GM19239 (cell line): ENCODE measurements at regions not wholly inside any gene's neighbourhood (a gene's known extent, or its start where the extent isn't known, plus 50 kb on each side); places are given as distances from the start of the nearest gene placed in this dataset.

Experiments
- DNase-seq: peaks from one replicate; pipeline ENCODE4 v3.0.0; 2011; ENCODE audit warnings: low spot score; ENCODE audit not compliant: insufficient read length
- FAIRE-seq: peaks from 2 replicates; lab custom pipeline; 2011; peaks lifted over from hg19 to GRCh38; lab: Jason Lieb, UNC

- DNase-seq (no peak), FAIRE-seq (no peak)
Observed at GRCh38 chr5:6046296-6046967, 331.9 kb downstream of the MED10 start.

- no peak for DNase-seq
- FAIRE-seq, result no peak
Observed at GRCh38 chr5:6043491-6044310, 334.6 kb downstream of the MED10 start.

GRCh38 chr5:6041977-6042550 is 336.3 kb downstream of the MED10 start:
- DNase-seq, result no peak
- no peak for FAIRE-seq

- no peak for FAIRE-seq
- no peak for DNase-seq
Observed at GRCh38 chr5:6039111-6039510, 339.2 kb downstream of the MED10 start.

GRCh38 chr5:6036006-6036405 is 342.3 kb downstream of the MED10 start:
- DNase-seq, result no peak
- FAIRE-seq, result no peak

GRCh38 chr5:6029811-6030271 is 348.5 kb downstream of the MED10 start:
- DNase-seq (no peak), FAIRE-seq (no peak)

- DNase-seq (no peak), FAIRE-seq (no peak)
Observed at GRCh38 chr5:6026766-6027406, 351.5 kb downstream of the MED10 start.

- FAIRE-seq, result no peak
- DNase-seq, result no peak
Observed at GRCh38 chr5:6019612-6020011, 358.7 kb downstream of the MED10 start.

- DNase-seq, result no peak
- FAIRE-seq, result no peak
Observed at GRCh38 chr5:6013506-6013905, 364.8 kb downstream of the MED10 start.

- no peak for FAIRE-seq
Observed at GRCh38 chr5:6011199-6011598, 367.1 kb downstream of the MED10 start.

GRCh38 chr5:6006838-6007314 is 371.5 kb downstream of the MED10 start:
- FAIRE-seq (no peak), DNase-seq (no peak)

More at GRCh38 chr5:6011199-6011598, 367.1 kb downstream of the MED10 start:
- no peak for DNase-seq

- no peak for FAIRE-seq
- DNase-seq, result no peak
Observed at GRCh38 chr5:6003040-6003825, 375.1 kb downstream of the MED10 start.

- DNase-seq (no peak), FAIRE-seq (no peak)
Observed at GRCh38 chr5:6000867-6001266, 377.5 kb downstream of the MED10 start.

- FAIRE-seq, result no peak
- DNase-seq, result no peak
Observed at GRCh38 chr5:5995819-5996218, 382.5 kb downstream of the MED10 start.

- FAIRE-seq, result no peak
Observed at GRCh38 chr5:5986492-5987178, 391.7 kb downstream of the MED10 start.

GRCh38 chr5:5985332-5985731 is 393.0 kb downstream of the MED10 start:
- DNase-seq (no peak), FAIRE-seq (no peak)

More at GRCh38 chr5:5986492-5987178, 391.7 kb downstream of the MED10 start:
- DNase-seq, result no peak

GRCh38 chr5:5983261-5983980 is 394.9 kb downstream of the MED10 start:
- DNase-seq, result no peak
- FAIRE-seq, result no peak

- no peak for FAIRE-seq
- no peak for DNase-seq
Observed at GRCh38 chr5:5981562-5981961, 396.8 kb downstream of the MED10 start.

GRCh38 chr5:5980538-5980895 is 397.8 kb downstream of the MED10 start:
- FAIRE-seq (no peak), DNase-seq (no peak)
